ENCODE measurements at regions not wholly inside any gene's neighbourhood (a gene's known extent, or its start where the extent isn't known, plus 50 kb on each side); places are given as distances from the start of the nearest gene placed in this dataset.

DNA sequence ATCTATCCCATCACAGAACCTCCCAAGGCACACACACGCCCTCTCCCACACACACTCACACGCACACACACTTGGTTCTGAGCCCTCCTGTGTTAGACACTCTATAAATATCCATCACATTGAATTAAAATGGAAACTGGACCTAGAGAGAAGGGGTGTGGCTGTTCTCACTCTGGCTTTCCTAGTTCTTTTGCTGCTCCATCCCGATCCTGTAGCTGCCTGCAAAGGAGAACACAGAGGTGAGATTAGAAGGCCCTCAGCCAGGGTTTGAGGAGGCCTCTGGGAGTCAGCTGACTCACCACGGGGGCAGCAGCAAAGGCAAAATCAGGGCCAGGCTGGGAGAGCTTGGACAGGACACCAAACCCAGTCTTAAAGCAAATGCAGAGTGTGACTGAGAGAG is 192.3 kb upstream of the CADM1 start:
- no peak for DNase-seq (ENCODE audit: low read depth in 2 of 2)

DNA sequence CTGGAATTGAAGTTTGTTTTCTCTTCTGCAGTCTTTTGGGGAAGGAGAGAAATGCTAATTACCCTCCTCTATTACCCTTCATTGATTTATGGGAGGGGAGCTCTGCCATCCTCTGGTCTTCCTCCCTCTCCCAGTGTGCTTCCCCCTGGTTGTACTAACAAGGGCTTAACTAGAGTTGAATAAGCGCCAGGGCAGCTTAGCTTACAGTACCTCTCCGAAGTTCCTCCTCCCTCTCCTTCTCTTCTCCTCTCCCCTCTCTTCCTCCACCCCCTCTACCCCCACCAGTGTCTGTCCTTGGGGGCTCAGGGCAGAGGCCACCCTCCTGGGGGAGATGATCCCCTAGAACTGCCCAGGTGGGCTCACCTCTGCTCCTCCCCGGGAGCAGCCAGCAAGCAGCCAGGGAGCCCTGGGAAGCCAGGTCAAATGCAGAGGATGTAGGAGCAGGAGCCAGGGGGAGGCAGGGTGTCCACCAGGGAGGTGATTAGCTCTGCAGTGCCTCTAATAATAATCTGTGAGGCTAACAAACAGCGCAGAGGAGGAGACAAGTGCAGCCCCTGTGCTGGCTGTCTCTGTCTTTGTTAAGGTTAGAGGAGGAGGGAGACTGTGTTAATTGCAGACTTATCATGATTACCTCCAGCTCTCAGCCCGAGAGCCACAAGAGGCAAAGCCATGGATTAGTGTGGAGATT is 191.6 kb upstream of the CADM1 start:
- no peak for DNase-seq (ENCODE audit: low read depth in 2 of 2)

DNA sequence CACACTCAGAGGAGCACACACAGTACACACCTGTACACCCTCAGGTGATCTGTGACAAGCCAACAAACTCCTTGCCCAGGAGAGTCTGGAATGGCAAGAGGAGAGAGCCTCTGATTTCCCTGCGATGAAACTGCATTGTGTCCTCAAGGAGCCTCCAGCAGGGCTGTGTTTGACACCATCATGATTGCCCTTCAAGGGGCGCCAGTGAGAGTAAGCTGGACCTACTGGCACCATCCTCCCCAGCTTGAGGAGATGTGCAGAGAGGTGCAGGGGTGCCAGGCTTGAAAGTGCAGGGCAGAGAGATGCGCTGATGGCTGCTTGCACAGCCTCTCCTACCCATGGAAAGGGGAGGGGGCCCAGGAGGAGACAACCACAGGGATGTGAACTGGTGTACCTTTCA is 188.8 kb upstream of the CADM1 start:
- no peak for DNase-seq (ENCODE audit: low read depth in 2 of 2)

DNA sequence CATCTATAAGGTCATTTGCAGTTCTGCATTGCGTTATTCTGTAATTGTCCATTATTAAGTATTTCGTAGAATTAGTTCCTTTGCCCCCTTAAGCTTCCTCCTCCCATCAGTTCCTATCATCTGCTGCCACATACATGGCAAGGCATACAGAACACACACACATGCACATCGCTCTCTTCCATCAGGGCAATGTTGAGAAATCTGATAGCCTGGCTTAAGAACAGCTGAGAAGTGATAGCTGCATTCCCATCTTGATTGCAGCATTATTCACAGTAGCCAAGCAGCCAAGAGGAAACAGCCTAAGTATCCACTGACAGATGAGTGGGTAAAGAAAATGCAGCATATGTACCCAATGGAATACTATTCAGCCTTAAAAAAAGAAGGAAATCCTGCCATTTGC is 186.8 kb upstream of the CADM1 start:
- DNase-seq (ENCODE audit: low read depth in 2 of 2) = no peak

DNA sequence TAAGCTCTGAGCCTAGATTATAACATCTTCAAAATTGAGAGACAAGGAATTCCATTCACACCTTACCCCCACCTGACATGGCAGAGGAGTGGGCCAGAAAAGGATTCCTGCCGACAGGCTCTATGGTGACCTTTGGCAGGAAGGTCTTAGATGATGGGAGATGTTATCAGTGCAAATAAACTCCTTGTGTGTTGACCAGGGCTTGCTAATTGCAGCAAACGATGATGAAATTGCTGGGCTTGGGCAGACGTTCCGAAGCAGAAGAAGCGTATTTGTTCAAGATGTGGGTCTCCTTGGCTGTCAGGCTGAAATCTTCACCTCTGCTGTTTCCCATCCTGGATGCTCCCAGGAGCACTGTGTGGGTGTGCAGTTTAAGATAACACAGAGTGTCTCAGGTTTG is 183.7 kb upstream of the CADM1 start:
- DNase-seq (ENCODE audit: low read depth in 2 of 2) = no peak

DNA sequence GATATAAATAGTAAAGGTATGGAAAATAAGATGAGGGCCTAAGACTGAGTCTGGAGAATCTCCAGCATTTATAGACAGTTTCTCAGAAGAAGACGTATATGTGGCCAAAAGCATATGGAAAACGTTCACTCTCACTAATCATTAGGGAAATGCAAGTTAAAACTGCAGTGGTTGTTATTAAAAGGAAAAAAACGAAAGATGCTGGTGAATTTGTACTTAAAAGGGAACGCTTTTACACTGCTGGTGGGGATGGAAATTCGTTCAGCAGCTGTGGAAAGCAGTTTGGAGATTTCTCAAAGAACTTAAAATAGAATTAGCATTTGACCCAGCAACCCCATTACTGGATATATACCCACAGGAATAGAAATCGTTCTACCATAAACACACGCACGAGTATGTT is 180.5 kb upstream of the CADM1 start:
- DNase-seq (ENCODE audit: low read depth in 2 of 2) = no peak

DNA sequence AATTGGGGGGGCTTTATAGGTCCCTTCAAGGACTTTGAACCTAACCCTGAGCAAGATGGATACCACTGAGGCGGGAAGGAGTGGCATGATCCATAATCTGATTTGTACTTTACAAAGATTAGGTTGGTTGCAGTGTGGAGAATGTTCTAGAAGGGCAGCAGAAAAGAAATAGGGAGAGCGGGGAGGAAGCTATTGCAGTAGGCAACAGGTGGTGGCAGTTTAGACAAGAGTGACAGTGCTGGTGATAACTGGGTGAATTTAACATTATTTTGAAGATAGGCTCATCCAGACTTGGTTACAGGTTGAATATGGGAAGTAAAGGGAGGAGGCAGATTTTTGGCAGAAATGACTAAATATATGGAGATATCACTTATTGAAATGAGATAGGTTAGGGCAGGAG is 179.9 kb upstream of the CADM1 start:
- DNase-seq (ENCODE audit: low read depth in 2 of 2) = no peak

DNA sequence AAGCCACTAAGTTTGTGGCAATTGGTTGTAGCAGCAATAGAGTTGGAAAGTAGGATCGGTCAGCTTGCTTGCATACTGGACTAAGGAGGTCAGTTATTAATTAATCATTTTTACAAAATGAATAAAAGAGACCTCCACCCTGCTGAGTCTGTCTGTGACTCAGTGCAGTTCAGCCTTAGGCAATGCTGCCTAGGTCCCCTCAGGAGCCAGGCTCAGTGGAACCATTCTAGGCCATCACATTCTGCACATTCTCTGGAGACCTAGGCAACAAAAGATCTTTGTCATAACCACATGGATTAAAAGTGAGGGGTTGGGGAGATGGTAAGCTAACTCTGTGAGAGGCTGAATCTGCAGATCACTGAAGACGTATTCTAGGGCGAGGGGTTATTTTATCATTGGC is 178.7 kb upstream of the CADM1 start:
- no peak for DNase-seq (ENCODE audit: low read depth in 2 of 2)

DNA sequence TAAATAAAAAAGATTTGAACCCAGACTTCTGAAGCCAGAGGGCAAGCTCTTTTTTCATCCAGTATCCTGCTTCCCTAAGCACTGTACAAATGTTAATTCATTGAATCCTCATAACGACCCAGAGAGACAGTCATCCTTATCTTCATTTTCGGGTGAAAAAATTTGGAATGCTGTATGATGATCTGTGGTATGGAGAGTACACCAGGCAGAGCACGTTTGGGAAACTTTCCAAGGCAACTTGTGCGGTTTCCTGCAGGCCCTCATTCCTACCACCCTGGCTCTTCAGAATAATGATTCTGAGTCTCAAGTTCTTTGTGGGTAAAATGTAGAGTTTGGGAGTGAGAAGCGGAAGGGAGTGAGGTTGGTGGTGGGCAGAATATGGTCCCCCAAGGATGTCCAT is 177.9 kb upstream of the CADM1 start:
- DNase-seq (ENCODE audit: low read depth in 2 of 2) = no peak

DNA sequence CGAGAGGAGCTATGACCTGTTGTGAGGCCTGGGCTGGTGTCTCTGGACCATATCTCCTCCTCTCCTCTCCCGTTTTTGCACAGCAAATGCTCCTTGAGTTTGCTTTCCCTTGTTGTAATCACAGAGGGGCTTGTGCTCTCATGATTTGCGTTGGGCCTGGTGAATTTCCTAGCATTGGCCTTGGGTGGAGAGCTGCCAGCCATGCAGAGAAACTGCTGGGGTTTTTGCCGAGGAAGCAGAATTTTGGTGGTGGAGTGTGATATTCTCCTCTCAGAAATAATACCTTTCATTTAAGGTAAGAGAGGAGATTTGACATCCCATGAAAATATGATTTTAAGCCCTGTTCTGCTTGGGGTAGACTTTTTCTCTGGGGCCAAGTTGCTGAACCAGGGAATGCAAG is 175.7 kb upstream of the CADM1 start:
- no peak for DNase-seq (ENCODE audit: low read depth in 2 of 2)

DNA sequence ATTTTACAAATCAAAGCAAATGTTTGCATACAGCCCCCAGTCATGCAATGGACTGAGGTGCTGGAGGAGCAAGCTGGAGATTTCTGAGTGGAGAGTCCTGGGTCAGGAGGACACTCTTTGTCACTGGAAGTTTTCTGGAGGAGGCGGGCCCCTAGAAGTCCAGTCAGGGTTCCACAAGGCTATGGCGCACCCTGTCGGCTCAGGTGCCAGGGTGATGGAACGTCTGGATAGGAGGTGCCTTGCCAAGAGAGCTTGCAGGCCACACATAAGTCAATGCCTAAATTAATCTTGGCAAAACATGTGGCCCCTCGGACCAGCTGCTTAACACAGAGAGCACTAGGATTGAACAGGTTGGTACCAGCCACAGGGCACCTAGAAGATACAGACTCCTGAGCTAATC is 174.7 kb upstream of the CADM1 start:
- DNase-seq (ENCODE audit: low read depth in 2 of 2) = no peak

DNA sequence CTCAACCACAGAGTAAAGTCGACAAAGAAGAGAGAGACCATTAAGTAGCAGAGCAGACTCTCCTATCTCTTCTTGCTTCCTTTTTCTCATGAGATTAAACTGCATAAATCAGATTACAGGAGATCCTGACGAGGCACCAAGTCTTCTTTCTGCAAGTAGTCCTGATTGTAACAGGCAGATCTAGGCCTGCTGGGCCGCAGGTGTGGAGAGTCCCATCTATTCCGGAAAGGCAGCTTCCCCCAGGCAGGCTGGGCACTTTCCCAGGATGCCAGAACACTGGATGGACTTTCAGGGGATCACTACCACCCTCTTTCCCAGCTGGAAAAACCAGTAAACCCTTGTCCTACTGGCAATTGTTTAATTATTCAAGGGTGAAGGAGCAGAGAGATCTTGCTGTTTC is 173.0 kb upstream of the CADM1 start:
- DNase-seq (ENCODE audit: low read depth in 2 of 2) = no peak

DNA sequence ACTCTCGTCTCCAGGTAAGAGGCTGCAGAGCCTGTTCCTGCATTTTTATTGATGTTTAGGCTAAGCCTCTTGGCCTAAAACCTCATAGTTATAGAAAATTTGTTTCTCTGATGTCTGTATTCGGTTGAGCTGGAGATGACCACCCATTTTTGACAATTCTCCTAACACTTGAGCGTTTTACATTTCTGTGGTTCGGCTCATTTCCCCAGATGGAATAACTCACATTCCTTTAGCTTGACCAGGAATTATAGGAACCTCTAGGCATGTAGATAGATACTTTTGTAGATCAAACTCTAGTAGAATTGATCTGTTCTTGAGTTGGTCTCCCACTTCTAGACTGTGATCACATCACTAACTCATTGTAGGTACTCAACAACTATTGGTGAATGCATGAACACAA is 172.6 kb upstream of the CADM1 start:
- DNase-seq (ENCODE audit: low read depth in 2 of 2) = no peak

DNA sequence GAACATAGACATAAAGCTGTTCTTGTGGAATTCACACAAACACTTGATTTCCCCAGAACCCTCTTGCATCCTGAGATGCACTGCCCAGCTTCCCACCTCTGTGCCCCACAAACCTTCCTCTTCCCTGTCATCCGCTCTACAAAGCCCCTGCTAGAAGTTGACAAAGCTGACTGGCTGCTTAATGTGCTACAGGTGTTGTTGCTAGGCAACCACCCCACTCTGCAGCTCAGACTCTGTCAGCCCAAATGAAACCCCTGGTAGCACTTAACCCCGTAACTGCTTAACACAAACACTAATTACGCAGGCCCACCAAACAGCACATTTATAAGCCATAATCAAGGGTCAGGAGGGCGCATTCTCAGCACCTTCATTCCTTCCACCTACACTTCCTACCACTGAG is 172.0 kb upstream of the CADM1 start:
- DNase-seq (ENCODE audit: low read depth in 2 of 2) = no peak

DNA sequence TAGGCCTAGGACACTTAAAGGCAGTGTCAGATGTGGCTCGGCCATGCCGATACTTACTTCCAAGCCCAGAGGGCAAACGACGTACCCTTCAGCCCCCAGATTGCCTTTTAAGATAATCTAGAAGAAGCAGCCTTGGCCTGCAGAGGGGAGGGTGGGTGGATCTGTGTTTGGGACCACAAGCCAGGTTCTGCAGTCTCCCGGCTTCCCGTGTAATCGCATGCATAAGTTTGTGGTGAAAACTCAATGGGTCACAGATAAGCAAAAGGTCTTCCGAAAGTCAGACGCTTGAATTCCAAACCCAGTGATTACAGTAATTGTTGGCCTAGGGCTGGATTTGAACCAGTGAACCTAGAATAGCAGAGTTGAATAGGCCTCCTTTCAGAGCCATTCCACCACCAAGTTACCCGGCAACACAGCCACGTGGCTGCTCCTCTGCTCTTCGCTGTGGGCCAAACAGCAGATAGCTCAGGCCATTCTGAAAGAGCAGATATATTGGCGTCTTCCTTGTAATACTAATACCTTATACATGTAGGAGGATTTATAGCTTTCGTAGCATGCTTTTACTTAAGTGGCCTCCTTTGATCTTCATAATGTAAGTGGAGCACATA is 170.8 kb upstream of the CADM1 start:
- no peak for DNase-seq (ENCODE audit: low read depth in 2 of 2)

DNA sequence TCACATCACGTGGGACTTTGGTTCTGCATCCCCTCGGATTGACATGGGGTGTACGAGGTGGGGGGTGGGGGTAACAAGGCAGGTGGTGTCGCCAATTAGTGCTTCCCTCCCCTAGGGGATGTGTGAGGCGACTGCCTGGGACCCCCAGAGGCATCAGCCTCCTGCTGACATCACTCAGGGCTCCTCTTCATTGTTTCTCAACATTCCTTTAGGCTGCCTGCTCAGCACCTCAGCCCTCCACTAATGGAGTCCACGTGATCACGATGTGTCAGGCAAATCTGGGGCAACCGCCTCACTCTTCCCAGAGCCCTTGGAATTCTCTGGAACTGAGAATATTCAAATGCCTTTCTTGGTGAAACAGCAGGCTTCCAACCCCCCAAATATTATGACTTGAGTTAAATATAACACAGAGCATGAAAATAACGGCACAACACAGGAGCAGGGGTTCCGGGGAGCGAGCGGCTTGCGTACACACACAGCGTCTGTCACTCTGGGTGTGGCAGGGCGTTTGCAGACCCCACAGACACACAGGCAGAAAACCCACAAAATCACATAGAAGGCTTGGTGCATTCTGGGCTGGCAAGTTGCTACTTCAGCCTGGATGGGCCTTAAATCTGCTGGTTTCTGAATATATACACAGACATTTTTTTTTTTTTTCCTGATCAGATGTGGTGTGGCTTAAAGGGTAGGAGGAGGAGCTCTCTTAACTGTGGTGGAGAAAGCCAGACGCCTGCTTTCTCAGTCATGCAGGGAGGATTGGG is 170.1 kb upstream of the CADM1 start:
- no peak for DNase-seq (ENCODE audit: low read depth in 2 of 2)

DNA sequence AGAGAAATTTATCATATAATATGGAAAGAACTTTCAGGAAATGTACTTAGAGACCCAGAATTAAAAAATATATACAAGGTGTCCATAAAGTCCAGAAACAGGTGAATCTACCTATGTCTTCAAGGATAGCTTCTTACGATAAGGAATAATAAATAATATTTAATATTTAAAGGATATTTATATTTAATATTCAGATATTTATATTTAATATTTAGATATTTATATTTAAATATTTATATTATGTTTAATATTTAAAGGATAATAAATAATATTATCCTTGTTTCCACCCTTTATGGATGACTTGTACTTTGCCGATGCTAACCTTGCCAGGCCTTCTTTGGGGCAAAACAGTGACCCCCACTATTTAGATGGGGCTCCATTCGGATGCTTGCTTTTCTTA is 169.5 kb upstream of the CADM1 start:
- no peak for DNase-seq (ENCODE audit: low read depth in 2 of 2)

DNA sequence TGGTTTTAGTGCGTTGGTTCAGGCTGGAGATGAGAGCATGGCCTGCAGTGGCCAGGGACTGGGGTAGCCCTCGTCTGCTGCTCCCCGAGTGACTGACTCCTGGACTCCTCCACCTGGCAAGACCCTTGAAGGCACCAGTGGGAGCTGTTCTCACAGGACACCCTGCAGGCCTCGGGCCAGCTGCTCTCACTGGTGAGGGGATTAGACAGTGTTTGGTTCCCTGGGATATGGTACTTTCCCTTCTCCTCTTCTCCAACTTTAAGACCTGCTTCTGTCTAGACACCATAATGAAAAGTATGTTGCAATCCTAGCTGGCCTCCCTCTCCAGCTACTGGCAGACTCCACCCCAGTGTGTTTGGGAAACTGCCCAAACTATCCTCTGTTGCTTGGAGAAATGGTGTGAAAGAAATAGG is 168.8 kb upstream of the CADM1 start:
- no peak for DNase-seq (ENCODE audit: low read depth in 2 of 2)

DNA sequence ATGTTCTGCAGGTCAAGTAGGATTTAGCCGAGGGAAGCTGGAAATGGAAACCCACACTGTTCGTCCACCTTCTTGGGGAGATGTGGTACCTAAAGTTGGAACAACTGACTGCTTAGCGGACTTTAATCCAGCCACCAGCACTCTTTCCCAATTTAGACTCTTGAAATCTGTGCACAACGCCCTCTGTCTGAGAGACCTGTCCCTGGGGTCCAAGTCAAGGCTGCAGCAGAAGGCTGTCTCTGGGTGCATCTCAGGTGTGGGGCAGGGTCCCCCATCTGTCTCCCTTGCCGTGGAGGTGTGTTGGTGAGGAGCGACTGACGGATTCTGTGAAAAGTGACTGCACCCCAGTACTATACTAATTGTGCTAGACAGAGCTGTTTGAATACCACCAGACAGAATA is 168.2 kb upstream of the CADM1 start:
- no peak for DNase-seq (ENCODE audit: low read depth in 2 of 2)

DNA sequence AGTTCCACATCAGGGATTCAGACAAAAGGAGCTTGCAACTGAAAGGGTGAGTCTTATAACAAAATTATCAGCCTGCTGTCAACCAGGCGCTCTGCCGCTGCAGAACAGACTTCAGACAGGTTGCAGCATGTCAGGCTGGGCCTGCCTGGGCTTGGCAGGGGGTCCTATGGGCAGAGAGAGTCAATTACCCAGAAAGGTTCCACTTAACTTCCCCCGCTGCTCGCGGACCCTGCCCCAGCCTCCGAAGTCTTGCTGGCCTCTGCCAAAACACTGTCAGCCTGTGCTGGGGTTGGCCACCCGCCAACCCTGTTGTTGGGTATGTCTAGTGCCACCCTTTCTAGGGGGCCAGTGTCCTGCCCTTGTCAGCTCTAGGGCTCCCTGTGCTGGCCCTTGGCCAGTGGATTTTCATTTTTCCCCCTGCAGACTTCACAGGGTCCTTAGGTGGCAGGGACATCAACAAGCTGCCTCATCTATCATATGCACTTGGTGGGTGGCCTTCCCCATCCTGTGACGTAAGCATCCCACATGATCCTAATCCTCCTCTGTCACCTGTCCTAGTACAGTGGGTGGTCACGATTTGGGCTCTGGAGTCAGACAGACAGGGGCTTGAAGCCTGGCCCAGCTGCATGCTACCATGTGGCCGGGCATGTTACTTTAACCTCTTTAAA is 166.5 kb upstream of the CADM1 start:
- no peak for DNase-seq (ENCODE audit: low read depth in 2 of 2)

DNA sequence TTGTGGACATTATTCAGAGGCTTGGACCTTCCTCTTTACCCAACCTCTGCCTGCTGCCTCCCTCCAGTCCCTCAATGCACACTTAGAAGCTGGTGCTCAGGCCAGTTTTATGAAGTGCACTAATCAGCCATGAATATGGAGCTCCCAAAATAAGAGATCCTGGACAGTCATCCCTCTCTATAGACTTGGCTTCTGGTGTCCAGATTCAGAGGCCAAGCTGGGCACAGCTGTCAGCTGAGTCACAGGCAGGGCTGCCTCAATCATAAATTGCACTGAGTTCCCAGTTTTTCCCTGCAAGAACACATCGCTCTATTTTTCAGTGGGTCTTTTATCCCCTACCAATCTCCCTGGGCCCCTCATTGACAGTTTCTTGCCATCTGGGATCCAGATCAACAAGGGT is 161.7 kb upstream of the CADM1 start:
- DNase-seq (ENCODE audit: low read depth in 2 of 2) = no peak

DNA sequence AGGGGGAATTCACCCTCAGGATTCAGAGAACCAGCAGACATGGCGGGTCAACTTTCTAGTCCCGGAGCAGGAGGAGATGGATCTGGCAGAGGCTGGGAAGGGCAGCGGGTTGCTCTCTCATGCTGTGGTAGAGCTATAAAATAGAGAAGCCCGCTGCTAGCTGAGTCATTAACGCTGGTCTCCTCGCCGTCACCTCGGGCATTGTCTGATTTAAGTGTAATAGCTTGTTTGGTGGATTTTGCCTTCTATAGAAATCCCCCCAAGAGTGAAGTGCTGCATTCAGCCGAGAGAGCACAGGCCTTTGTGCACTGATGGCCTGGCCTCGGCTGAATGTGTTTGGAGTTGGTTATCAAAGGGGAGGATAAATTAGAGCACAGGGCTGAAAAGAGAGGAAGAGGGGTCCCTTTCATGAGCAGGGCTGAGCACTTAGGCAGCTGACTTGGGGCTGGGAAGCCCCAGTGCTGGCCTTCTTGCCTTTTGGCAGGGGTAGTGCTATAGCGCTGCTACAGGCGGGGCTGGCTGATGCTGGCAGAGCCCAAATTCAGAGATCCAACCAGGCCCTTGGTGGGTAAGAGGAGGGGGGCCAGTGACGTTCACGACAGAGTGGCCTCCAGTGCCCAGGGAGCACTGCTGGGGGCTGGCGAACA is 161.1 kb upstream of the CADM1 start:
- DNase-seq (ENCODE audit: low read depth in 2 of 2) = no peak
